Epithelial cell of prostate (primary cell): ENCODE measurements at regions not wholly inside any gene's neighbourhood (a gene's known extent, or its start where the extent isn't known, plus 50 kb on each side); places are given as distances from the start of the nearest gene placed in this dataset.
"Not testable (repeated sequence)": the region's sequence is repeated elsewhere in the genome, so short reads cannot be mapped to it uniquely, and the experiment has no call there.

ENCODE experiments used
- DNase-seq: peaks from one replicate; pipeline ENCODE4 v3.0.0-alpha.2; 2011; ENCODE audit warnings: low read depth, low spot score
- H3K27ac ChIP-seq: fragments of 450-650 bp; 2 replicates; pipeline ENCODE4 v1.5.1; 2017; ENCODE audit warnings: mild to moderate bottlenecking

DNA sequence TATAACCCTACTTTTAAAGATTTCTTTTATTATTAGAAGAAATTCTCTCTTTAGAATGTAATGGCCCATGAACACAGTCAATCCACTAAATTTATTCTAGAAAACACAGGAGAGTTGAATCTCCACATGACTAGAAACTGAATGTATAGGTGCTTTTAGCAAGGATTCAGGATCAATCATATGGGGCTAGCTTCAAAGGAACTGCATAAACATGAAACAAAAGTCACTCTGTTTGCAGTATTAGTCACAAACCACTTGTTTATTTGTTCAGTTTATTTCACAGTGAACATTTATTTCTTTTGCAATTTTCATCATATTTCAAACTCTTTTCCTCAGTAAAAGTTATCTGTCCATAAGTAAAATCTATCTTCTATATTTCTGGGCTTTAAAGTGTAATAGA, 1604.6 kb downstream of the PCDH18 start:
- no peak overlapping the region for H3K27ac ChIP-seq
- no peak for DNase-seq

DNA sequence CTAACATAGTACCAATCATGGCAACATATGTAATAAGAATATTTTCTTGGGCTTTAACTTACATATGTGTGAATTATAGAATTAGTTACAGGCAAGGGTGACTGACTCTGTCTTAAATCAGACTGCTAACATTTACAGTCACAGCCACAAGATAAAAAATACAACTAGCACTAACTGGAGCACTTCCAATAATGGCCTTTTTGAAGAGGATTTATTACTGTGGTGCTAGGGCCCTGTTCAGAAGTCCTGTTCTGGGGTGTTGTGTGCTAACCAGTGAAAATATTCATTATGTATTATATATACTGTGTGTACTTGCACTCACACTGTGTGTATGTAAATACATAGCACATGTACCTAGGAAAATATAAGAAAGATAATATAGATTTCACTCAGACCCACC, 1611.2 kb downstream of the PCDH18 start:
- DNase-seq, result no peak

DNA sequence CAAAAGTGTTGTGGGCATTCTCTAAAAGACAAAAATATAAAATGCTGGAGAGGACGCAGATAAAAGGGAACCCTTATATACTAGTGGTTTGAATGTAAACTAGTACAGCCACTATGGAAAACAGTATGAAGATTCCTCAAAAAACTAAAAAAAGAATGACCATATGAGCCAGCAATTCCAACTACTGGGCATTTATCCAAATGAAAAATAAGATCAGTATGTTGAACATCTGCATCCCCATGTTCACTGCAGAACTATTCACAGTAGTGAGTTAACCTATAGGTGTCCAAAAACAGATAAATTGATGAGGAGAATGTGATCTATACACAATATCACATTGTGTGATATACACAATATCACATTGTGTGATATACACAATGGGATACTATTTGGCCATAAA, 1615.3 kb downstream of the PCDH18 start:
- DNase-seq, result no peak
- H3K27ac ChIP-seq, result no peak overlapping the region

More for the DNA sequence above, 1611.2 kb downstream of the PCDH18 start:
- H3K27ac ChIP-seq, result no peak overlapping the region

- no peak for DNase-seq
- H3K27ac ChIP-seq, result no peak overlapping the region
Observed at GRCh38 chr4:135900956-135901355, 1631.3 kb downstream of the PCDH18 start.

DNA sequence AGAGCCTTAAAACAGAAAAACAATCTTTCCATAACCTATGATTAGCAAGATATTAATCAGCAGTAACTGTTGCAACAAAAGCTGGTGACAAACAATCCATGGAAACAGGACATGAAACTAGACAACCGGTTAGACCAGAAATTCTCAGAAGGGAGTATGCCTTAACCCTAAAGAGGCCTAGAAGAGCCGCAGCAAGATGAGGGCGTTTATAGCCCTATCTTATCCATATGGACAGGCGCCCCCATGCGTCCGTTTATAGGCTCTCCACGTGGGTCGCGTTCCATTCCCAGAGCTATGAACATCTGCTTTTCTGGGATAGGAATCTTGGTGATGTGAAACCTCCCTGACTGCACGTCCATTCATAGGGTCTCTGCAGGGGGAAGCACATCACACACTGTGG, 1662.7 kb upstream of the PABPC4L start:
- not testable (repeated sequence) for H3K27ac ChIP-seq
- peak; percentile 22 for DNase-seq

DNA sequence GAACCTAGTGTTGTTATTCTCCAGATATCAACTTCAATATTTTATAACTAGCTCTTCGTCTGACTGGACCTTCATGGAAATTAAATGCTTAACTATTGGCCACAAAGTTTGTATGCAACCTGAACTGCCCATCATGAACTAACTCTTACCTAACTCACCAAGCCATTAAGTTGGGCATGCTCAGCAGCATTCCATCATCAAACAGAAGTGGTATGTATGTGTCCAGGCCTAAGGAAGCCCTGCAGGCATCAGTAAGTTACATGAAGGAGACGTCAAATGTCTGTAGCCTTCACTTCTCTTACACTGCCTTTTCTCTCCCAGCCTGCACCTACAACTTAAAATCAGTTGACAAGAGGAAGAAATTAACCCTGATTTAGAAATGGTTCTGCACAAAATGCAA, 1639.2 kb upstream of the PABPC4L start:
- H3K27ac ChIP-seq, result no peak overlapping the region
- no peak for DNase-seq

DNA sequence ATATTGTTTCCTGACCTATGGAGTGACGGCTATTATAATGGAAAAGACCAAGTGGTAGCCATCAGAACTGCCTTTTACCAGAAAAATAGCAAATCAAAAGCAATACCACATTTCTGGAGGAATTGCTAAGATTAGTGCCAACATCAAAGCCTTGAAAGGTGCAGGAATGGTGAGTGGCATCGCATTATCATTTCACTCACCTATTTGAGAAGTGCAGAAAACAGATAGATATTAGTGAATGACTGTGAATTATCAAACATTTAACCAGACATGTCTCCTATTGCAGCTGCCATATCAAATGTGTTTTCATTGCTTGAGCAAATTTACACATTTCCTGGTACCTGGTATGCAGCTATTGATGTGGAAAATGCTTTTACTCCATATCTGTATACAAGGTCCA, 1638.1 kb upstream of the PABPC4L start:
- no peak for DNase-seq
- no peak overlapping the region for H3K27ac ChIP-seq

DNA sequence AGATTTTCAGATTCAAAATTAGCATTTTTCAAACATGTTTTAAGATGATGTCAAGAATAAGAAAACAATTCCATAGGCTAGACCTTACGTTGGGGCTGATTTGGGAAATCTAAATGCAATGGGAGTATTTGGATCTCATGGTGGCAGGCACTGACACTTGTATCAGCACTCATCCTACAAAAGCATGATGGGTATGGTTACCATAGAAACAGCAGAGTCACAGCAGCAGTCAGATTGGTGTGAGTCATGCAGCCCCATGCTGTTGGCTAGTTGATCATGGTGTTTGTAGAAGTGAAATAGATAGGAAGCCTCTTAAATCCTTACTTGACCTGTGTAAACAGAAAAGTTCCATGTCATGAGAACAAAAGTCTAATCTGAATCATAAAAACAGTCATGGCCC, 1637.3 kb upstream of the PABPC4L start:
- H3K27ac ChIP-seq, result no peak overlapping the region
- no peak for DNase-seq

- no peak for DNase-seq
- H3K27ac ChIP-seq, result no peak overlapping the region
Observed at GRCh38 chr4:135834471-135834870, 1632.9 kb upstream of the PABPC4L start.

DNA sequence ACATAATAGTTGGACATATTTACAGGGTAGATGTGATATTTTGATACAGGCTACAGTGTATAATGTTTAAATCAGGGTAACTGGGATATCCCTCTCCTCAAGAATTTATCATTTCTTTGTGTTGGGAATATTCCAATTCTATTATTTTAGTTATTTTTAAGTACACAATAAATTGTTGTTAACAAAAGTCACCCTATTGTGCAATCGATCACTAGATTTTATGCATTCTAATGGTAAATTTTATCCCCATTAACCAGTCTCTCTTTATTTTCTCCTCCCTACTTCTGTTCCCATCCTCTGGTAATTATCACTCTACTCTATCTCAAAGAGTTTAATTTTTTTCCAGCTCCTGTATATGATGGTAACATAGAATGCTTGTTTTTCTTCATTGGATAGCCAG, 1631.9 kb upstream of the PABPC4L start:
- no peak overlapping the region for H3K27ac ChIP-seq
- DNase-seq, result no peak

GRCh38 chr4:135824759-135825296, 1623.2 kb upstream of the PABPC4L start:
- no peak overlapping the region for H3K27ac ChIP-seq
- no peak for DNase-seq

- DNase-seq, result no peak
Observed at GRCh38 chr4:135804785-135805184, 1603.2 kb upstream of the PABPC4L start.

GRCh38 chr4:135777361-135777760, 1575.8 kb upstream of the PABPC4L start:
- DNase-seq, result no peak
- no peak overlapping the region for H3K27ac ChIP-seq

More at GRCh38 chr4:135804785-135805184, 1603.2 kb upstream of the PABPC4L start:
- no peak overlapping the region for H3K27ac ChIP-seq

DNA sequence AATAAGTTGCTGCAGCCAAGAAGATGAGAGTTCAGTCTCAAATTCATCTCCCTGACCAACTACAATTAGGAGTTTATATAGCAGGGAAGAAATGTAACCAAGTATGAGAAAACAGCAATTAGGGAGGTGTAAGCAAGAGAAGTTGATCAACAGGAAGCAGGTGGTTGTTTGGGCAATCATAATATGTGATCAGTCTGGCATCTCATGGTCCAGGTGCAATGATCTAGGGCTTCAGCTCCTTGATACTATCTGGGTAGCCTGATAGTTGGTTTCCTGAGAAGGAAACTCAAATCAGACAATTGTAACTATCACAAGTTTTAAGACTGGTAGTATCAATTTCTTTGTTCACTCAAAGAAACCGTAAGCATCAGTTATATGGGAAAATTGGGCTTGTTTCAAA, 1574.3 kb upstream of the PABPC4L start:
- no peak for DNase-seq
- no peak overlapping the region for H3K27ac ChIP-seq

- no peak overlapping the region for H3K27ac ChIP-seq
Observed at GRCh38 chr4:135770505-135770904, 1568.9 kb upstream of the PABPC4L start.

DNA sequence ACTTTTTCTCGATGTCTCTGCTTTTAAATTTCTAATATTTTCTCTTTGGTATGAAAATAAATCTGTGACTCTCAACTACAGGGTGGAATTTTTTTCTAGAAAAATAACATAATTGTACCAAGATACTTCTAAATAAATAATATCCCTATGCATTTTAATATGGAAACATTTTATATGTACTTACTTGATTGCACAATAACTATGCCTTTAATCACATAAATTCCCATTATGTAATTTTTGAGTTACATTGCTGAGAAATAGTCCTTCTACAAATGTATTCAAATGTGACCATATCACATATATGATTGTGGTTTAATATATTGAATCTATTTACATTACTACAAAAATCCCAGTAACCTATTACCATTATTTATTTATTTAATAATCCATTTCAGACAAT, 1543.3 kb upstream of the PABPC4L start:
- no peak overlapping the region for H3K27ac ChIP-seq
- no peak for DNase-seq

More at GRCh38 chr4:135770505-135770904, 1568.9 kb upstream of the PABPC4L start:
- no peak for DNase-seq

DNA sequence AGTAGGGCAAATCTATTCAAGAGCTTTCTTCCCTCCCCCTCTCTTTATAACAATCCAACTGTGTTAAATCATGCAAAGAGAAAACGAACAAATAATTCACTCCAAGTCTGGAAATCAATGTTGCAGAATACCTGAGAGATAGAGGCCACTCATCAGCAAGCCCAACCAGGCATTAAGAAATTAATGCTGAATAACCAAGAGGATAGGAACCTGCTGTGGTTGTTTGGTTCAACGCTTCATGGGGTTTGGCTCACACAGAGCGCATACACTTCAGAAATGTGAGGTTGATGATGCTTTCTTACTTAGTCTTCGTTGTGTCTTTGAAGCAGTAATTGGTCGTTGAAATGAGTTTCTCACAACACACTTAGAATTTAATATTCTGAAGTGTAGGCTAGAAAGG, 1540.0 kb upstream of the PABPC4L start:
- DNase-seq, result no peak
- no peak overlapping the region for H3K27ac ChIP-seq

DNA sequence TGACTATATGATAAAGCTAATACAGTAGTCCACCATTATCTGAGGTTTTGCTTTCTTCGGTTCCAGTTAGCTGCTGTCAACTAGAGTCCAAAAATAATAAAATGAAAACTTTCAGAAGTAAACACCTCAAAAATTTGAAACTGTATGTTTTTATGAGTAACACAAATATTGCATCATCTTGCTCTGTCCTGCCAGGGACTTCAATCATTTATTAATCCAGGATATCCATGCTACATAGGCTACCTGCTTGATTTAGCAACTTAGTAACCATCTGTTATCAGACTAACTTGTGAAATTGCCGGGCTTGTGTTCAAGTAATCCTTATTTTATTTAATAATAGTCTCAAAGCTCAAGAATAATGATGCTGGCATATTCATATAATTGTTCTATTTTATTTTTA, 1537.8 kb upstream of the PABPC4L start:
- H3K27ac ChIP-seq, result no peak overlapping the region
- no peak for DNase-seq

GRCh38 chr4:135735512-135735911, 1533.9 kb upstream of the PABPC4L start:
- H3K27ac ChIP-seq, result no peak overlapping the region
- no peak for DNase-seq

- no peak overlapping the region for H3K27ac ChIP-seq
- DNase-seq, result no peak
Observed at GRCh38 chr4:135732448-135732847, 1530.9 kb upstream of the PABPC4L start.

DNA sequence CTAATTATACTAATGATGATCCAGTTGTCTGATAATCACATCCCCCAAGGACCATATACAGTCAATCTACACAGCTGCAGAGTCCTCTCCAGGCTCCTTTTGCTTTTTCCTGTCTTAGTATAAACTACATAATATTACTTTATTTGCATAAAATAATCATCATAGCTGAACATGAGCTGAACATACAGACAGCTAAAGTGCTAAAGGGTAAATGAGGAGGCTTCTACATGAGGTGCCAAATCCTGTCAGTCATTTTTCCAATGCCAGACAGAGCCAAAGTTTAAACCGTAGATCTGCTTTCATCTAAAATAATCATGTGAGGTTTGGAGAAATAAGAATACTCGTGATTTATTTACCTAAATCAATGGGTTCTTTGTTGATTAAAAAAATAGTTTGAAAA, 1530.1 kb upstream of the PABPC4L start:
- DNase-seq, result no peak

DNA sequence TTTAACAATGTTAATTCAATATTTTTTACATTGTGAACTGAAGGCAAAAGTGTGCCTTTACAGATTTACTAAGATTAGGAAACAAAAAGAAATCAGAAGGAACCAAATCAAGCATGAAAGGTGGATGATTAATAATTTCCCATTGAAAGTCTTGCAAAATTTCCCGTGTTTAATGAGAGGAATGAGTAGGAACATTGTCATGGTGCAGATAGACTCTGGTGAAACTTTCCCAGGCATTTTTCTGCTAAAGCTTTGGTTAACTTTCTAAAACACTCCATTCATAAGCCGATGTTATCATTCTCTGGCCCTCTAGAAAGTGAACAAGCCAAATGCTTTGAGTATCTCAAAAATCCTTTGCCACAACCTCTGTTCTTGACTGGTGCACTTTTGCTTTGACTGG, 1522.8 kb upstream of the PABPC4L start:
- H3K27ac ChIP-seq, result no peak overlapping the region
- DNase-seq, result no peak

More for the DNA sequence above, 1530.1 kb upstream of the PABPC4L start:
- no peak overlapping the region for H3K27ac ChIP-seq

GRCh38 chr4:135718019-135718418, 1516.4 kb upstream of the PABPC4L start:
- no peak for DNase-seq
- no peak overlapping the region for H3K27ac ChIP-seq
